Panc1 (cell line): ENCODE measurements at regions not wholly inside any gene's neighbourhood (a gene's known extent, or its start where the extent isn't known, plus 50 kb on each side); places are given as distances from the start of the nearest gene placed in this dataset.

Experiments used
- ATAC-seq: fragments of 200-7000 bp; cut with Tn5 transposase; 2 replicates; pipeline ENCODE4 v1.9.1; 2020; ENCODE audit warnings: mild to moderate bottlenecking, moderate library complexity
- BruUV-seq: library from RNA; stranded (reverse); fragments of 400-500 nt; replicated peaks from 2 replicates; lab custom pipeline; 2021; lab: Mats Ljungman, UMichigan
- CTCF ChIA-PET: fragments of 300-600 bp; sonication (Branson Sonifier 250); formaldehyde crosslinking; loops from one replicate; lab custom pipeline; 2022; ENCODE audit warnings: antibody characterized with exemption; lab: Charles Lee
- POLR2A ChIA-PET: fragments of 300-600 bp; sonication (Branson Sonifier 250); formaldehyde crosslinking; loops from one replicate; lab custom pipeline; 2022; ENCODE audit warnings: antibody characterized with exemption; lab: Charles Lee
- DNase-seq: peaks from one replicate; pipeline ENCODE4 v3.0.0-alpha.2; 2010; ENCODE audit warnings: low read depth, low spot score
- H3K27ac ChIP-seq: 2 replicates; pipeline ENCODE4 v1.5.1; 2011; ENCODE audit warnings: mild to moderate bottlenecking, low read length, inconsistent platforms
- H3K27me3 ChIP-seq: fragments of 200-500 bp; sonication (Bioruptor generic); 2 replicates; pipeline ENCODE4 v1.6.0; 2014; ENCODE audit warnings: low read length, inconsistent platforms; ENCODE audit not compliant: control insufficient read depth, insufficient read depth
- H3K36me3 ChIP-seq: fragments of 200-500 bp; sonication (Bioruptor generic); 2 replicates; pipeline ENCODE4 v1.5.1; 2014; ENCODE audit warnings: inconsistent platforms, mild to moderate bottlenecking, low read length, moderate library complexity; ENCODE audit not compliant: control insufficient read depth, insufficient read depth
- H3K4me1 ChIP-seq: 2 replicates; pipeline ENCODE4 v1.5.1; 2011; ENCODE audit warnings: inconsistent platforms, mild to moderate bottlenecking, low read length, moderate library complexity; ENCODE audit not compliant: control insufficient read depth, insufficient read depth
- H3K4me3 ChIP-seq, 2 experiments: 2 replicates each; pipeline ENCODE4 v1.5.1; 2011 to 2012; ENCODE audit warnings: low read depth in 2 of 2, low read length in 2 of 2, mild to moderate bottlenecking in 2 of 2, inconsistent platforms in 1 of 2, moderate library complexity in 1 of 2
- H3K9me3 ChIP-seq: fragments of 200-500 bp; sonication (Bioruptor generic); 2 replicates; pipeline ENCODE4 v1.5.1; 2014; ENCODE audit warnings: low read depth, mild to moderate bottlenecking, inconsistent platforms, low read length, moderate library complexity; ENCODE audit not compliant: control insufficient read depth, insufficient read depth
- POLR2AphosphoS5 ChIP-seq: IDR thresholded peaks from 2 replicates; pipeline ENCODE4 v1.6.1; 2012; ENCODE audit warnings: mild to moderate bottlenecking, low read depth, low read length, moderate library complexity
- SIN3A ChIP-seq: IDR thresholded peaks from 2 replicates; pipeline ENCODE4 v1.6.1; 2012; ENCODE audit warnings: low read depth, mild to moderate bottlenecking, low read length, moderate library complexity, borderline replicate concordance; ENCODE audit not compliant: insufficient read depth
- TCF7L2 ChIP-seq: IDR thresholded peaks from 2 replicates; pipeline ENCODE4 v1.6.1; 2011; ENCODE audit warnings: mild to moderate bottlenecking, low read depth, low read length, inconsistent platforms
- in situ Hi-C: cut with HindIII; loops from 2 replicates; pipeline ENCODE4 v1.10.0; 2016; ENCODE audit warnings: low sequenced_read_pairs, low pct_unique_long_range_greater_than_20kb
- intact Hi-C: fragments of 100-400 bp; cut with micrococcal nuclease; formaldehyde crosslinking; loops from one replicate; pipeline ENCODE4 v1.10.0; 2022; ENCODE audit not compliant: unreplicated experiment
- TF ChIP-seq, protein P1 (sequence below): fragments of 450-650 bp; IDR thresholded peaks from 2 replicates; pipeline ENCODE4 v1.5.1; 2017; ENCODE audit warnings: mild to moderate bottlenecking
- TF ChIP-seq, protein P2 (sequence below), 2 experiments: IDR thresholded peaks; 2 replicates each; pipeline ENCODE4 v1.6.1; 2011 to 2012; ENCODE audit warnings: low read depth in 2 of 2, control low read depth in 1 of 2, low read length in 1 of 2, mild to moderate bottlenecking in 1 of 2, moderate library complexity in 1 of 2; ENCODE audit not compliant: insufficient read depth in 1 of 2

DNA sequence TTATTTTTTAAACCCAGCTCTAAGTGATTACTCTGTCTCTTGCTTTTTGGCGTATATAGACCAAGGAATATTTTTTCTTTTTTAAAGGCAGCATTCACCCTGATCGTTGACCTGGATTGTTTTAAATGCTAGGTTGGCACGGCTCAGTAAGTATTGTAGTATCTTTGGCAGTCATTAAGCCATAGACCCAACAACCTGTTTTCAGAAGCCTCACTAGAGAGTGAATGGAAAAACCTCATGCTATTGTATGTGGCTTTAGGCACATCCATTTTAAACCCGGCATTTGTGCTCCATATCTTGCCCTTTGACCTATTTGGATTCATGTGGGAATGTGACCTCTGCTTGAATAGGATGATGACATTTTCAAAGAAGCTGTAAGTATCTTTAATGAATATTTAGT, 183.9 kb downstream of the SNCA start:
- Histone ChIP-seq H3K27ac (no peak overlapping the region), H3K36me3 (no peaks in the 10 kb centered on the region), H3K4me1 (no peaks in the 10 kb centered on the region), H3K4me3 (no peak overlapping the region), H3K9me3 (no peaks in the 10 kb centered on the region), H3K27me3 (no peaks in the 10 kb centered on the region)
- ATAC-seq (no peak), DNase-seq (no peak)
- CTCF ChIA-PET, result no interaction called here
- intact Hi-C loops, result loop anchor here (10.0 kb wide), 1 partner anchor 222 kb away; no protein-coding TSS in a partner anchor
- POLR2A ChIA-PET, result no interaction called here
- in situ Hi-C loops, result no loop called here
- TF ChIP-seq POLR2AphosphoS5, result no peak
- TF ChIP-seq, protein P1, sequence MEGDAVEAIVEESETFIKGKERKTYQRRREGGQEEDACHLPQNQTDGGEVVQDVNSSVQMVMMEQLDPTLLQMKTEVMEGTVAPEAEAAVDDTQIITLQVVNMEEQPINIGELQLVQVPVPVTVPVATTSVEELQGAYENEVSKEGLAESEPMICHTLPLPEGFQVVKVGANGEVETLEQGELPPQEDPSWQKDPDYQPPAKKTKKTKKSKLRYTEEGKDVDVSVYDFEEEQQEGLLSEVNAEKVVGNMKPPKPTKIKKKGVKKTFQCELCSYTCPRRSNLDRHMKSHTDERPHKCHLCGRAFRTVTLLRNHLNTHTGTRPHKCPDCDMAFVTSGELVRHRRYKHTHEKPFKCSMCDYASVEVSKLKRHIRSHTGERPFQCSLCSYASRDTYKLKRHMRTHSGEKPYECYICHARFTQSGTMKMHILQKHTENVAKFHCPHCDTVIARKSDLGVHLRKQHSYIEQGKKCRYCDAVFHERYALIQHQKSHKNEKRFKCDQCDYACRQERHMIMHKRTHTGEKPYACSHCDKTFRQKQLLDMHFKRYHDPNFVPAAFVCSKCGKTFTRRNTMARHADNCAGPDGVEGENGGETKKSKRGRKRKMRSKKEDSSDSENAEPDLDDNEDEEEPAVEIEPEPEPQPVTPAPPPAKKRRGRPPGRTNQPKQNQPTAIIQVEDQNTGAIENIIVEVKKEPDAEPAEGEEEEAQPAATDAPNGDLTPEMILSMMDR, result no peak
- no peak for TF ChIP-seq SIN3A
- TF ChIP-seq, protein P2, sequence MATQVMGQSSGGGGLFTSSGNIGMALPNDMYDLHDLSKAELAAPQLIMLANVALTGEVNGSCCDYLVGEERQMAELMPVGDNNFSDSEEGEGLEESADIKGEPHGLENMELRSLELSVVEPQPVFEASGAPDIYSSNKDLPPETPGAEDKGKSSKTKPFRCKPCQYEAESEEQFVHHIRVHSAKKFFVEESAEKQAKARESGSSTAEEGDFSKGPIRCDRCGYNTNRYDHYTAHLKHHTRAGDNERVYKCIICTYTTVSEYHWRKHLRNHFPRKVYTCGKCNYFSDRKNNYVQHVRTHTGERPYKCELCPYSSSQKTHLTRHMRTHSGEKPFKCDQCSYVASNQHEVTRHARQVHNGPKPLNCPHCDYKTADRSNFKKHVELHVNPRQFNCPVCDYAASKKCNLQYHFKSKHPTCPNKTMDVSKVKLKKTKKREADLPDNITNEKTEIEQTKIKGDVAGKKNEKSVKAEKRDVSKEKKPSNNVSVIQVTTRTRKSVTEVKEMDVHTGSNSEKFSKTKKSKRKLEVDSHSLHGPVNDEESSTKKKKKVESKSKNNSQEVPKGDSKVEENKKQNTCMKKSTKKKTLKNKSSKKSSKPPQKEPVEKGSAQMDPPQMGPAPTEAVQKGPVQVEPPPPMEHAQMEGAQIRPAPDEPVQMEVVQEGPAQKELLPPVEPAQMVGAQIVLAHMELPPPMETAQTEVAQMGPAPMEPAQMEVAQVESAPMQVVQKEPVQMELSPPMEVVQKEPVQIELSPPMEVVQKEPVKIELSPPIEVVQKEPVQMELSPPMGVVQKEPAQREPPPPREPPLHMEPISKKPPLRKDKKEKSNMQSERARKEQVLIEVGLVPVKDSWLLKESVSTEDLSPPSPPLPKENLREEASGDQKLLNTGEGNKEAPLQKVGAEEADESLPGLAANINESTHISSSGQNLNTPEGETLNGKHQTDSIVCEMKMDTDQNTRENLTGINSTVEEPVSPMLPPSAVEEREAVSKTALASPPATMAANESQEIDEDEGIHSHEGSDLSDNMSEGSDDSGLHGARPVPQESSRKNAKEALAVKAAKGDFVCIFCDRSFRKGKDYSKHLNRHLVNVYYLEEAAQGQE (IDR thresholded peaks at IDR 0.05; ENCODE audit: insufficient read depth in 1 of 2, low read depth in 2 of 2, low read length in 1 of 2), result no peak
- no peak for TF ChIP-seq TCF7L2
- no TSS peak for BruUV-seq

DNA sequence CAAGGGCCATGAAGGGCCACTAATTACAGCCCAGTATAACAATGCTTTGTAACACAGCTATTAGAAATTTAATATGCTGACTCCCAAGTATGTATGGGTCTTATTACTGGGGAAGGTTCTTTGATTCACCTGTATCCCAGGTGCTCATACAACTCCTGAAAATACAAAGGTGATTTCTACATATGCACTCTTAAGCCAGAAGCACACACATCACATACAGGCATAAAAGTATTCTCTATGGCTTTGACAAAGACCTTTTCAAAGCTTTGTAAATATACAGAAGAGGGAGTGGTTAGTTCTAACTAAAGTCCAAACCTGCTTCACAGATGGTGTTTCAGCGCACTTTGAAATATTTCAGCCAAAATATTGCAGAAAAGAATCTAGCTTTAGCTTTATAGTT, 191.5 kb downstream of the SNCA start:
- no peak for DNase-seq
- Histone ChIP-seq H3K9me3 (no peaks in the 10 kb centered on the region), H3K4me1 (no peaks in the 10 kb centered on the region), H3K36me3 (no peaks in the 10 kb centered on the region), H3K27me3 (no peaks in the 10 kb centered on the region), H3K4me3 (no peak overlapping the region), H3K27ac (no peak overlapping the region)
- intact Hi-C loops (no loop called here), in situ Hi-C loops (no loop called here)
- BruUV-seq, result no TSS peak
- ChIA-PET POLR2A (no interaction called here), CTCF (no interaction called here)
- TF ChIP-seq SIN3A (no peak), POLR2AphosphoS5 (no peak), TCF7L2 (no peak)
- no peak for ATAC-seq

DNA sequence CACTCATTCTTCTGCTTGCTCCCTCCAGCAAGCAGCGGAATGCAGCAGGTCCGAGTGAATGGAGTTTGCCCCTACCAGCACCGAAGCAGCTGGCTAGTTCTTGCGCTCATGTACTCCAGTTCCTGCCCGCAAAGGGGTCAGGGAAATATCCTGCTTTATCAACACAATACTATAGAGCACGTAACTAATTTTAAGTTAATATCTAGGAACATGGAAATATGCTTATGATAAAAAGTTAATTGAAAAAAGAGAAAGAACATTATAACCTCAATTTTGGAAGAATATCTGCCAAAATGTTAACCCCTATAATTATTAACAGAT, 195.6 kb downstream of the SNCA start:
- POLR2A ChIA-PET, result no interaction called here
- CTCF ChIA-PET, result no interaction called here
- in situ Hi-C loops, result no loop called here
- H3K36me3 ChIP-seq, result no peaks in the 10 kb centered on the region
- no peak for ATAC-seq
- H3K4me1 ChIP-seq, result no peaks in the 10 kb centered on the region
- TF ChIP-seq, protein P2 (IDR thresholded peaks at IDR 0.05; ENCODE audit: insufficient read depth in 1 of 2, low read depth in 2 of 2, low read length in 1 of 2), result no peak
- TF ChIP-seq, protein P1, result peak; percentile 20
- no peak overlapping the region for H3K27ac ChIP-seq
- BruUV-seq, result no TSS peak
- H3K9me3 ChIP-seq, result no peaks in the 10 kb centered on the region
- no peaks in the 10 kb centered on the region for H3K27me3 ChIP-seq
- H3K4me3 ChIP-seq, result peak overlapping the region in 1 of 2 experiments; percentile 3; a peak in 1 of 4 replicates
- DNase-seq, result no peak
- intact Hi-C loops, result no loop called here
